ENCODE measurements at regions not wholly inside any gene's neighbourhood (a gene's known extent, or its start where the extent isn't known, plus 50 kb on each side); places are given as distances from the start of the nearest gene placed in this dataset.
A peak's percentile ranks its signal among the peaks of the same experiment; 100 is the strongest.

DNA sequence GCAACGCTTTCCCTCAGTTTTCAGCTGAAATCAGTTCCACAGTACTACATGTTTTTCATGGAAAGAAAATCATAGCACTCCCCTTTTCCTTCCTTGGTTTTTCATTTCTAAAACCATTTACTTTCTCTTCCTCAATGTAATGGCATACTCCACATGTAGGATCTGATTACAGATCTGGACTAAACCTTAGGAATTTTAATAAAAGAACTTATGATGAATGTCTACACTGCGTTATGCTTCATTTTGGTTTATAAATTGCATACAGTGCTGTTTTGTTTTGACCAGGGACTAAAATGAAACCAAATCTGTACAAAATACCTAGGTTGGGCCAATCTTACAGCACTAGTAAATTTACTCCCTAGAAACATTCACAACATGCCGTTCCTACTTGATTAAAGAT lies 589.9 kb downstream of the TBC1D4 start:
- H3K36me3 ChIP-seq (ENCODE audit: control insufficient read depth in 2 of 3, insufficient read depth in 3 of 3, low read length in 3 of 3), result no peaks in the 10 kb centered on the region
- H3K4me1 ChIP-seq (ENCODE audit: control insufficient read depth in 2 of 3, insufficient read depth in 2 of 3, low read depth in 1 of 3, low read length in 3 of 3), result peaks cover 0 to 5% (median 0%) of the 10 kb centered on the region in 3 donors
- H3K9me3 ChIP-seq (ENCODE audit: control insufficient read depth in 2 of 3, insufficient read depth in 1 of 3, low read length in 3 of 3), result no peaks in the 10 kb centered on the region
- FAIRE-seq, result no peak
- peak overlapping the region in 1 of 3 donors; percentile 36 for H3K4me3 ChIP-seq (ENCODE audit: low read length in 3 of 3)
- TF ChIP-seq, protein P1, sequence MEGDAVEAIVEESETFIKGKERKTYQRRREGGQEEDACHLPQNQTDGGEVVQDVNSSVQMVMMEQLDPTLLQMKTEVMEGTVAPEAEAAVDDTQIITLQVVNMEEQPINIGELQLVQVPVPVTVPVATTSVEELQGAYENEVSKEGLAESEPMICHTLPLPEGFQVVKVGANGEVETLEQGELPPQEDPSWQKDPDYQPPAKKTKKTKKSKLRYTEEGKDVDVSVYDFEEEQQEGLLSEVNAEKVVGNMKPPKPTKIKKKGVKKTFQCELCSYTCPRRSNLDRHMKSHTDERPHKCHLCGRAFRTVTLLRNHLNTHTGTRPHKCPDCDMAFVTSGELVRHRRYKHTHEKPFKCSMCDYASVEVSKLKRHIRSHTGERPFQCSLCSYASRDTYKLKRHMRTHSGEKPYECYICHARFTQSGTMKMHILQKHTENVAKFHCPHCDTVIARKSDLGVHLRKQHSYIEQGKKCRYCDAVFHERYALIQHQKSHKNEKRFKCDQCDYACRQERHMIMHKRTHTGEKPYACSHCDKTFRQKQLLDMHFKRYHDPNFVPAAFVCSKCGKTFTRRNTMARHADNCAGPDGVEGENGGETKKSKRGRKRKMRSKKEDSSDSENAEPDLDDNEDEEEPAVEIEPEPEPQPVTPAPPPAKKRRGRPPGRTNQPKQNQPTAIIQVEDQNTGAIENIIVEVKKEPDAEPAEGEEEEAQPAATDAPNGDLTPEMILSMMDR (IDR thresholded peaks at IDR 0.05; ENCODE audit: borderline replicate concordance, extremely low read depth, insufficient read depth), result no peak
- no peak overlapping the region for H3K9ac ChIP-seq (ENCODE audit: low read length in 3 of 3)
- no peak overlapping the region for H3K27ac ChIP-seq (ENCODE audit: low read depth in 2 of 2, low read length in 2 of 2)
- DNase-seq, result peak in 2 of 5 donors; percentile 22 to 26
- no peaks in the 10 kb centered on the region for H3K27me3 ChIP-seq (ENCODE audit: control insufficient read depth, insufficient read depth, low read length)
- intact Hi-C loops (cut with DNase I), result no loop called here

DNA sequence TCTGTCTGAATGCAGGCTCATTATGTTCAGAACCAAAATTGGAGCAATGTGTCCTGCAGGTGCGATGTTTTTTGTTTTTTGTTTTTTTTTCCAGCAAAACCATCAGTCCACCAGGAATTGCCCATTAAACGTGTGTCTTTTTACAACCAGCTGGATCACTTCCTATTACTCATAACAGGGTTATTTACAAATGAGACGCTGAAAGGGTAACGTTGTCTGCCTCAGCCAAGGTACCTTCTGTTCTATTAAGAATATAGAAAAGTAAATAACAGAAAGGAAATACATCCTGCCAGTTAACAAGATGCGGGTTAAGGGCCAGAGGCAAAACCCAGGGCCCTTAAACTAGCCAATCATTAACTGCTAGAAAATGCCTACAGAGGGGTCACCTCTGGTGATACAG lies 590.4 kb downstream of the TBC1D4 start:
- H3K4me1 ChIP-seq (ENCODE audit: control insufficient read depth in 2 of 3, insufficient read depth in 2 of 3, low read depth in 1 of 3, low read length in 3 of 3), result peaks cover 0 to 5% (median 0%) of the 10 kb centered on the region in 3 donors
- no peak overlapping the region for H3K27ac ChIP-seq (ENCODE audit: low read depth in 2 of 2, low read length in 2 of 2)
- no peaks in the 10 kb centered on the region for H3K36me3 ChIP-seq (ENCODE audit: control insufficient read depth in 2 of 3, insufficient read depth in 3 of 3, low read length in 3 of 3)
- DNase-seq (peak in 1 of 5 donors; percentile 23), FAIRE-seq (no peak)
- intact Hi-C loops (cut with DNase I), result no loop called here
- H3K9me3 ChIP-seq (ENCODE audit: control insufficient read depth in 2 of 3, insufficient read depth in 1 of 3, low read length in 3 of 3), result no peaks in the 10 kb centered on the region
- H3K27me3 ChIP-seq (ENCODE audit: control insufficient read depth, insufficient read depth, low read length), result no peaks in the 10 kb centered on the region
- TF ChIP-seq, protein P1 (IDR thresholded peaks at IDR 0.05; ENCODE audit: borderline replicate concordance, extremely low read depth, insufficient read depth), result no peak
- H3K9ac ChIP-seq (ENCODE audit: low read length in 3 of 3), result no peak overlapping the region
- no peak overlapping the region for H3K4me3 ChIP-seq (ENCODE audit: low read length in 3 of 3)

DNA sequence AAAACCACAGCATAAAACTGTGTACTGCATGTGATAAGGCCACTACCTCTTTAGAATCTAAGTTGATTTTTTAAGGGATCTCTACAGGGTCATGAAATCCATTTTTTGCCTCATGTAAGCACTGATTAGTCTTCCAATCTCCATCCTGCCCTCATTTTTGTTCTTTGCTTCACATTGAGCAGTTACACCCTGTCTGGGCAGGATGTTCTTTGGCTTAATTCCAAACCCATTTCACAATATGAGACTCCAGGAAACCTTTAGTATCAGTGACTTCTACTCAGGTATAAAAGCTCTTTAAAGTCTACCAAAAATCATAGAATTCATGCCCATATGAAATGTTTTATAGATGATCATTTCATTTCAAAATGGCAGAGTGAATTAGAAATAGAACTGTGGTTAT lies 592.6 kb downstream of the TBC1D4 start:
- FAIRE-seq, result no peak
- Histone ChIP-seq H3K27me3 (ENCODE audit: control insufficient read depth, insufficient read depth, low read length) (no peaks in the 10 kb centered on the region), H3K4me1 (ENCODE audit: control insufficient read depth in 2 of 3, insufficient read depth in 2 of 3, low read depth in 1 of 3, low read length in 3 of 3) (peaks cover 0 to 5% (median 0%) of the 10 kb centered on the region in 3 donors), H3K4me3 (ENCODE audit: low read length in 3 of 3) (no peak overlapping the region), H3K9me3 (ENCODE audit: control insufficient read depth in 2 of 3, insufficient read depth in 1 of 3, low read length in 3 of 3) (no peaks in the 10 kb centered on the region), H3K9ac (ENCODE audit: low read length in 3 of 3) (no peak overlapping the region), H3K36me3 (ENCODE audit: control insufficient read depth in 2 of 3, insufficient read depth in 3 of 3, low read length in 3 of 3) (no peaks in the 10 kb centered on the region), H3K27ac (ENCODE audit: low read depth in 2 of 2, low read length in 2 of 2) (no peak overlapping the region)
- no peak for DNase-seq
- intact Hi-C loops (cut with DNase I), result no loop called here
- TF ChIP-seq, protein P1 (IDR thresholded peaks at IDR 0.05; ENCODE audit: borderline replicate concordance, extremely low read depth, insufficient read depth), result no peak

DNA sequence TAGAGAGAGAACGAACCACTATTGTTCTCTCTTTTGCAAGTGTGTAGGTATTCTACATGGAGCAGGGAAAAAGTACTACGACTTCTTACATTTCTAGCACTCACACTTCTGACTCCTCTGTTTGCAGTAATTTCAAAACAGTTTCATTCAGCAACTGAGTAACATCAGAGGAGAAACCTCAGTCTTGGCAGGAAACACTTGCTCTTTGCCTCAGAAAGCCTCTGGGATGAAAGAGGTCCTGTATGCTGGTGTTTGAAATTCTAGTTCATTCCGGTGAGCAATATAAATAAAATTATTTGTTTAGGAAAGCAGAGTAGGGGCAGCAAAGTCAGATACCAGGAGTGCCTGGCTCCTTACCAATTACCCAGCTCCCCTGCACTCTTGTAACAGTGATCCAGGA lies 595.5 kb downstream of the TBC1D4 start:
- no peak for DNase-seq
- Histone ChIP-seq H3K4me3 (ENCODE audit: low read length in 3 of 3) (no peak overlapping the region), H3K9me3 (ENCODE audit: control insufficient read depth in 2 of 3, insufficient read depth in 1 of 3, low read length in 3 of 3) (no peaks in the 10 kb centered on the region), H3K9ac (ENCODE audit: low read length in 3 of 3) (no peak overlapping the region), H3K27ac (ENCODE audit: low read depth in 2 of 2, low read length in 2 of 2) (no peak overlapping the region), H3K36me3 (ENCODE audit: control insufficient read depth in 2 of 3, insufficient read depth in 3 of 3, low read length in 3 of 3) (no peaks in the 10 kb centered on the region), H3K27me3 (ENCODE audit: control insufficient read depth, insufficient read depth, low read length) (no peaks in the 10 kb centered on the region), H3K4me1 (ENCODE audit: control insufficient read depth in 2 of 3, insufficient read depth in 2 of 3, low read depth in 1 of 3, low read length in 3 of 3) (no peaks in the 10 kb centered on the region)
- no peak for FAIRE-seq
- TF ChIP-seq, protein P1 (IDR thresholded peaks at IDR 0.05; ENCODE audit: borderline replicate concordance, extremely low read depth, insufficient read depth), result no peak
- intact Hi-C loops (cut with DNase I), result no loop called here
